ENCODE measurements at regions not wholly inside any gene's neighbourhood (a gene's known extent, or its start where the extent isn't known, plus 50 kb on each side); places are given as distances from the start of the nearest gene placed in this dataset.
"Not testable (repeated sequence)": the region's sequence is repeated elsewhere in the genome, so short reads cannot be mapped to it uniquely, and the experiment has no call there.

GRCh38 chr5:2003206-2003605, 120.5 kb upstream of the IRX4 start:
- DNase-seq = no peak

GRCh38 chr5:2001300-2001699, 118.6 kb upstream of the IRX4 start:
- no peaks in the 10 kb centered on the region for H3K4me1 Mint-ChIP-seq (ENCODE audit: low read depth)
- DNase-seq = no peak
- no peak overlapping the region for H3K4me3 Mint-ChIP-seq
- peaks cover 0 to 6% of the 10 kb centered on the region in 2 donors for H3K36me3 Mint-ChIP-seq (ENCODE audit: insufficient read depth in 2 of 2)
- H3K27me3 Mint-ChIP-seq (ENCODE audit: low read depth) = peaks cover 15% of the 10 kb centered on the region
- no peak for ATAC-seq (replicated peaks in 1 of 2)
- no peak overlapping the region for H3K27ac Mint-ChIP-seq
- peaks cover 8 to 11% of the 10 kb centered on the region in 2 donors for H3K9me3 Mint-ChIP-seq

More at GRCh38 chr5:2003206-2003605, 120.5 kb upstream of the IRX4 start:
- Mint-ChIP-seq H3K4me1 (ENCODE audit: low read depth) (no peaks in the 10 kb centered on the region), H3K27ac (no peak overlapping the region), H3K4me3 (no peak overlapping the region), H3K27me3 (ENCODE audit: low read depth) (peaks cover 10% of the 10 kb centered on the region), H3K9me3 (peaks cover 4 to 6% of the 10 kb centered on the region in 2 donors), H3K36me3 (ENCODE audit: insufficient read depth in 2 of 2) (peaks cover 0 to 3% of the 10 kb centered on the region in 2 donors)
- ATAC-seq (replicated peaks in 1 of 2) = no peak

- peaks cover 15% of the 10 kb centered on the region for H3K27me3 Mint-ChIP-seq (ENCODE audit: low read depth)
- ATAC-seq (replicated peaks in 1 of 2) = no peak
Measured at GRCh38 chr5:2000591-2000990, 117.9 kb upstream of the IRX4 start.

GRCh38 chr5:1999794-2000193, 117.1 kb upstream of the IRX4 start:
- ATAC-seq (replicated peaks in 1 of 2) (no peak), DNase-seq (no peak)
- H3K36me3 Mint-ChIP-seq (ENCODE audit: insufficient read depth in 2 of 2) = peaks cover 0 to 6% of the 10 kb centered on the region in 2 donors
- H3K4me3 Mint-ChIP-seq = no peak overlapping the region
- H3K27me3 Mint-ChIP-seq (ENCODE audit: low read depth) = peaks cover 15% of the 10 kb centered on the region
- H3K9me3 Mint-ChIP-seq = peaks cover 8 to 11% of the 10 kb centered on the region in 2 donors
- H3K4me1 Mint-ChIP-seq (ENCODE audit: low read depth) = no peaks in the 10 kb centered on the region
- no peak overlapping the region for H3K27ac Mint-ChIP-seq

More at GRCh38 chr5:2000591-2000990, 117.9 kb upstream of the IRX4 start:
- Mint-ChIP-seq H3K27ac (no peak overlapping the region), H3K36me3 (ENCODE audit: insufficient read depth in 2 of 2) (peaks cover 0 to 6% of the 10 kb centered on the region in 2 donors), H3K4me1 (ENCODE audit: low read depth) (no peaks in the 10 kb centered on the region), H3K4me3 (no peak overlapping the region), H3K9me3 (peaks cover 8 to 11% of the 10 kb centered on the region in 2 donors)
- no peak for DNase-seq

- peaks cover 0 to 6% of the 10 kb centered on the region in 2 donors for H3K36me3 Mint-ChIP-seq (ENCODE audit: insufficient read depth in 2 of 2)
- peaks cover 8 to 11% of the 10 kb centered on the region in 2 donors for H3K9me3 Mint-ChIP-seq
- H3K27ac Mint-ChIP-seq = no peak overlapping the region
- no peak overlapping the region for H3K4me3 Mint-ChIP-seq
- ATAC-seq (replicated peaks in 1 of 2) = no peak
- peaks cover 15% of the 10 kb centered on the region for H3K27me3 Mint-ChIP-seq (ENCODE audit: low read depth)
- H3K4me1 Mint-ChIP-seq (ENCODE audit: low read depth) = no peaks in the 10 kb centered on the region
- DNase-seq = no peak
Measured at GRCh38 chr5:1998716-1999317, 116.1 kb upstream of the IRX4 start.

- H3K36me3 Mint-ChIP-seq (ENCODE audit: insufficient read depth in 2 of 2) = peaks cover 0 to 6% of the 10 kb centered on the region in 2 donors
- DNase-seq (no peak), ATAC-seq (replicated peaks in 1 of 2) (no peak)
- peaks cover 15% of the 10 kb centered on the region for H3K27me3 Mint-ChIP-seq (ENCODE audit: low read depth)
- H3K4me3 Mint-ChIP-seq = no peak overlapping the region
- peaks cover 8 to 11% of the 10 kb centered on the region in 2 donors for H3K9me3 Mint-ChIP-seq
- no peaks in the 10 kb centered on the region for H3K4me1 Mint-ChIP-seq (ENCODE audit: low read depth)
- H3K27ac Mint-ChIP-seq = no peak overlapping the region
Measured at GRCh38 chr5:1998348-1998669, 115.6 kb upstream of the IRX4 start.

GRCh38 chr5:1997640-1998347, 115.1 kb upstream of the IRX4 start:
- no peak for DNase-seq
- ATAC-seq (replicated peaks in 1 of 2) = no peak
- Mint-ChIP-seq H3K4me1 (ENCODE audit: low read depth) (no peaks in the 10 kb centered on the region), H3K27me3 (ENCODE audit: low read depth) (peaks cover 15% of the 10 kb centered on the region), H3K36me3 (ENCODE audit: insufficient read depth in 2 of 2) (peaks cover 0 to 6% of the 10 kb centered on the region in 2 donors), H3K27ac (no peak overlapping the region), H3K4me3 (no peak overlapping the region), H3K9me3 (peaks cover 8 to 11% of the 10 kb centered on the region in 2 donors)

GRCh38 chr5:1995491-1995890, 112.8 kb upstream of the IRX4 start:
- no peak for ATAC-seq (replicated peaks in 1 of 2)
- Mint-ChIP-seq H3K4me1 (ENCODE audit: low read depth) (no peaks in the 10 kb centered on the region), H3K27me3 (ENCODE audit: low read depth) (peaks cover 15% of the 10 kb centered on the region), H3K36me3 (ENCODE audit: insufficient read depth in 2 of 2) (peaks cover 1 to 8% of the 10 kb centered on the region in 2 donors), H3K4me3 (no peak overlapping the region), H3K9me3 (peaks cover 10 to 11% of the 10 kb centered on the region in 2 donors), H3K27ac (no peak overlapping the region)
- no peak for DNase-seq

GRCh38 chr5:1987471-1987870, 104.7 kb upstream of the IRX4 start:
- H3K27me3 Mint-ChIP-seq (ENCODE audit: low read depth) = peaks cover 31% of the 10 kb centered on the region

GRCh38 chr5:1985781-1986180, 103.1 kb upstream of the IRX4 start:
- H3K36me3 Mint-ChIP-seq (ENCODE audit: insufficient read depth in 2 of 2) = peaks cover 2 to 7% of the 10 kb centered on the region in 2 donors
- H3K4me1 Mint-ChIP-seq (ENCODE audit: low read depth) = no peaks in the 10 kb centered on the region
- H3K9me3 Mint-ChIP-seq = peaks cover 10% of the 10 kb centered on the region in 2 donors
- peaks cover 31% of the 10 kb centered on the region for H3K27me3 Mint-ChIP-seq (ENCODE audit: low read depth)
- ATAC-seq (replicated peaks in 1 of 2) = no peak
- no peak overlapping the region for H3K27ac Mint-ChIP-seq
- no peak overlapping the region for H3K4me3 Mint-ChIP-seq
- DNase-seq = no peak

More at GRCh38 chr5:1987471-1987870, 104.7 kb upstream of the IRX4 start:
- no peak overlapping the region for H3K4me3 Mint-ChIP-seq
- ATAC-seq (replicated peaks in 1 of 2) = no peak
- H3K9me3 Mint-ChIP-seq = peaks cover 10% of the 10 kb centered on the region in 2 donors
- no peak overlapping the region for H3K27ac Mint-ChIP-seq
- peaks cover 2 to 8% of the 10 kb centered on the region in 2 donors for H3K36me3 Mint-ChIP-seq (ENCODE audit: insufficient read depth in 2 of 2)
- H3K4me1 Mint-ChIP-seq (ENCODE audit: low read depth) = no peaks in the 10 kb centered on the region
- no peak for DNase-seq

GRCh38 chr5:1983919-1984695, 101.4 kb upstream of the IRX4 start:
- peaks cover 4 to 7% of the 10 kb centered on the region in 2 donors for H3K9me3 Mint-ChIP-seq
- H3K4me1 Mint-ChIP-seq (ENCODE audit: low read depth) = no peaks in the 10 kb centered on the region
- no peak overlapping the region for H3K27ac Mint-ChIP-seq
- no peak overlapping the region for H3K4me3 Mint-ChIP-seq
- ATAC-seq (replicated peaks in 1 of 2) (no peak), DNase-seq (no peak)
- peaks cover 27% of the 10 kb centered on the region for H3K27me3 Mint-ChIP-seq (ENCODE audit: low read depth)
- peaks cover 2% of the 10 kb centered on the region in 2 donors for H3K36me3 Mint-ChIP-seq (ENCODE audit: insufficient read depth in 2 of 2)

GRCh38 chr5:1983401-1983800, 100.7 kb upstream of the IRX4 start:
- H3K9me3 Mint-ChIP-seq = peaks cover 2 to 5% of the 10 kb centered on the region in 2 donors
- no peak for ATAC-seq (replicated peaks in 1 of 2)

GRCh38 chr5:1982561-1982960, 99.8 kb upstream of the IRX4 start:
- not testable (repeated sequence) for H3K36me3 Mint-ChIP-seq (ENCODE audit: insufficient read depth in 2 of 2); H3K27ac Mint-ChIP-seq; H3K9me3 Mint-ChIP-seq; DNase-seq; H3K4me3 Mint-ChIP-seq; H3K4me1 Mint-ChIP-seq (ENCODE audit: low read depth); ATAC-seq (replicated peaks in 1 of 2)
- peaks cover 22% of the 10 kb centered on the region for H3K27me3 Mint-ChIP-seq (ENCODE audit: low read depth)

More at GRCh38 chr5:1983401-1983800, 100.7 kb upstream of the IRX4 start:
- no peak for DNase-seq
- Mint-ChIP-seq H3K36me3 (ENCODE audit: insufficient read depth in 2 of 2) (peaks cover 0 to 2% of the 10 kb centered on the region in 2 donors), H3K27ac (no peak overlapping the region), H3K4me3 (no peak overlapping the region), H3K4me1 (ENCODE audit: low read depth) (no peaks in the 10 kb centered on the region), H3K27me3 (ENCODE audit: low read depth) (peaks cover 22% of the 10 kb centered on the region)
